CD4-positive, alpha-beta memory T cell (primary cell): ENCODE measurements at regions not wholly inside any gene's neighbourhood (a gene's known extent, or its start where the extent isn't known, plus 50 kb on each side); places are given as distances from the start of the nearest gene placed in this dataset.

Experiments
- CTCF ChIA-PET: fragments of 350-600 bp; sonication (Branson Sonifier 250); formaldehyde crosslinking; loops from one replicate; lab custom pipeline; 2021; ENCODE audit warnings: inconsistent platforms; ENCODE audit not compliant: partially characterized antibody; lab: Charles Lee
- POLR2A ChIA-PET: fragments of 350-600 bp; sonication (Branson Sonifier 250); formaldehyde crosslinking; loops from one replicate; lab custom pipeline; 2021; ENCODE audit not compliant: partially characterized antibody; lab: Charles Lee
- DNase-seq, 5 donors: peaks; one replicate each; pipeline versions ENCODE4 v3.0.0 to v3.0.0-alpha.2; 2020 to 2022; ENCODE audit warnings: mixed read lengths in 1 of 5
- H3K27ac ChIP-seq: one replicate; pipeline ENCODE4 v1.7.0; 2013; ENCODE audit warnings: low read depth, low read length
- H3K27me3 ChIP-seq: 2 replicates; pipeline ENCODE4 v1.7.0; 2013; ENCODE audit warnings: mild to moderate bottlenecking, low read length, moderate library complexity; ENCODE audit not compliant: insufficient read depth
- H3K36me3 ChIP-seq: 2 replicates; pipeline ENCODE4 v1.7.0; 2013; ENCODE audit warnings: mild to moderate bottlenecking, low read length, moderate library complexity; ENCODE audit not compliant: insufficient read depth
- H3K4me1 ChIP-seq: 2 replicates; pipeline ENCODE4 v1.7.0; 2013; ENCODE audit warnings: mild to moderate bottlenecking, low read length, moderate library complexity; ENCODE audit not compliant: insufficient read depth
- H3K4me3 ChIP-seq, 2 donors: one replicate each; pipeline ENCODE4 v1.7.0; 2013; ENCODE audit warnings: low read length in 2 of 2, mild to moderate bottlenecking in 1 of 2
- H3K9me3 ChIP-seq, 2 donors: one replicate each; pipeline ENCODE4 v1.7.0; 2013; ENCODE audit warnings: low read length in 2 of 2, control low read depth in 1 of 2; ENCODE audit not compliant: control insufficient read depth in 1 of 2
- H3K27ac Mint-ChIP-seq, 7 donors: one replicate each; pipeline ENCODE4 v1.8.0; 2020 to 2021; ENCODE audit warnings: mixed read lengths in 7 of 7, mild to moderate bottlenecking in 6 of 7, inconsistent platforms in 3 of 7, moderate library complexity in 3 of 7
- H3K27me3 Mint-ChIP-seq, 2 donors: one replicate each; pipeline ENCODE4 v1.8.0; 2020 to 2021; ENCODE audit warnings: mixed read lengths in 2 of 2
- H3K36me3 Mint-ChIP-seq, 2 donors: one replicate each; pipeline ENCODE4 v1.8.0; 2020 to 2021; ENCODE audit warnings: mixed read lengths in 2 of 2, inconsistent platforms in 1 of 2, mild to moderate bottlenecking in 1 of 2
- H3K4me1 Mint-ChIP-seq, 4 donors: one replicate each; pipeline ENCODE4 v1.8.0; 2020 to 2021; ENCODE audit warnings: mixed read lengths in 4 of 4, mild to moderate bottlenecking in 1 of 4
- H3K4me3 Mint-ChIP-seq, 8 donors: one replicate each; pipeline ENCODE4 v1.8.0; 2020 to 2021; ENCODE audit warnings: mixed read lengths in 8 of 8, mild to moderate bottlenecking in 7 of 8, moderate library complexity in 6 of 8, inconsistent platforms in 3 of 8
- H3K9me3 Mint-ChIP-seq, 8 donors: one replicate each; pipeline ENCODE4 v1.8.0; 2020 to 2021; ENCODE audit warnings: mixed read lengths in 8 of 8, mild to moderate bottlenecking in 5 of 8, inconsistent platforms in 3 of 8, moderate library complexity in 1 of 8
- intact Hi-C: fragments of 100-400 bp; cut with micrococcal nuclease; formaldehyde crosslinking; loops from one replicate; pipeline ENCODE4 v1.15.1; 2023

DNA sequence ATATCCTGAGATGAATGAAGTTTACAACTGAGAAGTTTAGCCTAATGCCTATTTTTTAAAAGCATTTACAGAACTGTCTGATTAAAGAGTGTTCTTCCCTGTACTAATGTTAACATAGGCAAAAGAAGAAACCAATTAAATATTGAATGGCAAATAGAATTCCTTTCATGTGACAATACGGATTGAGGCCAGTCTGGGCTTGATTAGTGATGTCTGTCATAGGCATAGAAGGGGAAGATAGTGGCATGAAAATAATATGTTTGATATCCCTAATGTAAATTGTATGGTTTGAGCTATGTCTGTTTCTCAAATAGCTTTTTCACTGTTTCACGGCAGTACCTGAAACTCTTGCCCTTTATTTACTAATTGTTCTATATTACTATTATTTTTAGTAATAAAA is 443.1 kb upstream of the CLINT1 start:
- no peaks in the 10 kb centered on the region for H3K4me1 ChIP-seq
- no peaks in the 10 kb centered on the region for H3K27me3 ChIP-seq
- H3K9me3 Mint-ChIP-seq, result peaks cover 0 to 5% (median 0%) of the 10 kb centered on the region in 8 donors
- intact Hi-C loops, result no loop called here
- ChIA-PET POLR2A (no interaction called here), CTCF (no interaction called here)
- no peak overlapping the region for H3K27ac ChIP-seq
- H3K4me1 Mint-ChIP-seq, result no peaks in the 10 kb centered on the region
- H3K36me3 Mint-ChIP-seq, result no peaks in the 10 kb centered on the region
- H3K36me3 ChIP-seq, result no peaks in the 10 kb centered on the region
- H3K4me3 Mint-ChIP-seq, result no peak overlapping the region
- H3K4me3 ChIP-seq, result no peak overlapping the region
- H3K27me3 Mint-ChIP-seq, result peaks cover 0 to 2% of the 10 kb centered on the region in 2 donors
- H3K9me3 ChIP-seq, result no peaks in the 10 kb centered on the region
- DNase-seq, result no peak
- H3K27ac Mint-ChIP-seq, result no peak overlapping the region

GRCh38 chr5:158301186-158301585 is 442.2 kb upstream of the CLINT1 start:
- Histone ChIP-seq H3K9me3 (no peaks in the 10 kb centered on the region), H3K4me1 (no peaks in the 10 kb centered on the region), H3K36me3 (no peaks in the 10 kb centered on the region), H3K27me3 (no peaks in the 10 kb centered on the region), H3K27ac (no peak overlapping the region), H3K4me3 (no peak overlapping the region)
- no peaks in the 10 kb centered on the region for H3K4me1 Mint-ChIP-seq
- no peaks in the 10 kb centered on the region for H3K36me3 Mint-ChIP-seq
- no peak overlapping the region for H3K4me3 Mint-ChIP-seq
- peaks cover 0 to 1% of the 10 kb centered on the region in 2 donors for H3K27me3 Mint-ChIP-seq
- H3K9me3 Mint-ChIP-seq, result peaks cover 0 to 14% (median 1%) of the 10 kb centered on the region in 8 donors
- ChIA-PET POLR2A (no interaction called here), CTCF (no interaction called here)
- no peak overlapping the region for H3K27ac Mint-ChIP-seq
- intact Hi-C loops, result no loop called here
- no peak for DNase-seq

- ChIA-PET CTCF (no interaction called here), POLR2A (no interaction called here)
- no peaks in the 10 kb centered on the region for H3K4me1 Mint-ChIP-seq
- Histone ChIP-seq H3K9me3 (no peaks in the 10 kb centered on the region), H3K27ac (no peak overlapping the region), H3K27me3 (no peaks in the 10 kb centered on the region), H3K36me3 (no peaks in the 10 kb centered on the region), H3K4me1 (no peaks in the 10 kb centered on the region), H3K4me3 (no peak overlapping the region)
- no peak for DNase-seq
- H3K9me3 Mint-ChIP-seq, result peaks cover 0 to 16% (median 3%) of the 10 kb centered on the region in 8 donors
- intact Hi-C loops, result no loop called here
- H3K27ac Mint-ChIP-seq, result no peak overlapping the region
- H3K27me3 Mint-ChIP-seq, result peaks cover 0 to 1% of the 10 kb centered on the region in 2 donors
- no peak overlapping the region for H3K4me3 Mint-ChIP-seq
- H3K36me3 Mint-ChIP-seq, result no peaks in the 10 kb centered on the region
These were observed 441.3 kb upstream of the CLINT1 start for GRCh38 chr5:158300256-158300655.

- no peaks in the 10 kb centered on the region for H3K36me3 Mint-ChIP-seq
- CTCF ChIA-PET, result no interaction called here
- intact Hi-C loops, result no loop called here
These were observed 438.1 kb upstream of the CLINT1 start for GRCh38 chr5:158297002-158297527.

GRCh38 chr5:158294701-158295100 is 435.8 kb upstream of the CLINT1 start:
- no peak for DNase-seq
- Histone ChIP-seq H3K27ac (no peak overlapping the region), H3K27me3 (no peaks in the 10 kb centered on the region), H3K4me1 (no peaks in the 10 kb centered on the region), H3K36me3 (no peaks in the 10 kb centered on the region), H3K4me3 (no peak overlapping the region), H3K9me3 (no peaks in the 10 kb centered on the region)
- Mint-ChIP-seq H3K27ac (no peak overlapping the region), H3K36me3 (no peaks in the 10 kb centered on the region), H3K9me3 (peaks cover 0 to 20% (median 5%) of the 10 kb centered on the region in 8 donors), H3K4me1 (no peaks in the 10 kb centered on the region), H3K4me3 (no peak overlapping the region), H3K27me3 (peaks cover 0 to 1% of the 10 kb centered on the region in 2 donors)
- CTCF ChIA-PET, result no interaction called here
- intact Hi-C loops, result no loop called here
- POLR2A ChIA-PET, result no interaction called here

More at GRCh38 chr5:158297002-158297527, 438.1 kb upstream of the CLINT1 start:
- no peak overlapping the region for H3K27ac Mint-ChIP-seq
- no peaks in the 10 kb centered on the region for H3K4me1 ChIP-seq
- H3K9me3 Mint-ChIP-seq, result peaks cover 0 to 20% (median 5%) of the 10 kb centered on the region in 8 donors
- no peak overlapping the region for H3K27ac ChIP-seq
- H3K9me3 ChIP-seq, result no peaks in the 10 kb centered on the region
- no peaks in the 10 kb centered on the region for H3K36me3 ChIP-seq
- peaks cover 1% of the 10 kb centered on the region in 2 donors for H3K27me3 Mint-ChIP-seq
- POLR2A ChIA-PET, result no interaction called here
- no peak overlapping the region for H3K4me3 ChIP-seq
- H3K4me3 Mint-ChIP-seq, result peak overlapping the region in 1 of 8 donors; percentile 10
- DNase-seq, result no peak
- no peaks in the 10 kb centered on the region for H3K27me3 ChIP-seq
- no peaks in the 10 kb centered on the region for H3K4me1 Mint-ChIP-seq

DNA sequence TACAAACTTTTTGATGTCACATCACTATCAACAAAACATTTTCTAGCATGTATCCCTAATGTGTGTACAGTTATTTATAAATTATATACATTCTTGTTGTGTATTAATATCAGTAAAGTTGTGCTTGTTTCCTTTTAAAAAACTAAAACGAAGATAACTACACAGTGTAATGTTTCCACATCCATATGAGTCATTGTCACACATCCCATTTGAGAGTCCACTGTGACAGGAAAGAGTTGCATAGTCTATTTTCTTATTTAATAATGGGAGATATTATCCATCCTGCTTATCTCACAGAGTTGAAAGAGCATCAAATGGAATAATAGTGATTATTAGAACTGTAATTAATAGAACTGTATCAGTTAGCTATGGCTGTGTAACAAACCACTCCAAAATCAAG is 434.0 kb upstream of the CLINT1 start:
- Mint-ChIP-seq H3K4me1 (no peaks in the 10 kb centered on the region), H3K4me3 (no peak overlapping the region), H3K36me3 (no peaks in the 10 kb centered on the region), H3K9me3 (peaks cover 0 to 20% (median 5%) of the 10 kb centered on the region in 8 donors), H3K27me3 (peaks cover 0 to 1% of the 10 kb centered on the region in 2 donors), H3K27ac (no peak overlapping the region)
- H3K27ac ChIP-seq, result no peak overlapping the region
- no peaks in the 10 kb centered on the region for H3K4me1 ChIP-seq
- H3K36me3 ChIP-seq, result no peaks in the 10 kb centered on the region
- no peaks in the 10 kb centered on the region for H3K27me3 ChIP-seq
- intact Hi-C loops, result no loop called here
- no peaks in the 10 kb centered on the region for H3K9me3 ChIP-seq
- no peak for DNase-seq
- POLR2A ChIA-PET, result no interaction called here
- CTCF ChIA-PET, result no interaction called here
- no peak overlapping the region for H3K4me3 ChIP-seq

DNA sequence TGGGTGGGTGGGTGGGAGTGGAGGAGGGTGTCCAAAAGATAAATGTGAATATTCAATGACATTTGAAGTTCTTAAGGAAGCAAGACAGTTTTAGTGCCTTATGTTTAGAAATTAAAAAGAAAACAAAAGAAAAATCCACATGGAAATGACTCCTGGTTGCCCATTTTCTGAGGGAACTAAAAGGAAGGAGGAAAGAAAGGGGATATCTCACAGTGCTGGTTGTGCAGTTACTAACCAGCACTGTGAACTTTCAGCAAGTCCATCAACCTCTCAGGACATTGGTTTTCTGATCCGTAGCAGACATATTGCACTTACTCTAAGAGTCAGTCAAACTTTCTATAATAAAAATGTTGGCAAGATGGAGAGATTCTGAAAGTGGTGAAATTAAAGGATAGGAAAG is 431.0 kb upstream of the CLINT1 start:
- Histone ChIP-seq H3K9me3 (no peaks in the 10 kb centered on the region), H3K27me3 (no peaks in the 10 kb centered on the region), H3K4me1 (no peaks in the 10 kb centered on the region), H3K27ac (no peak overlapping the region), H3K4me3 (no peak overlapping the region), H3K36me3 (no peaks in the 10 kb centered on the region)
- Mint-ChIP-seq H3K27ac (no peak overlapping the region), H3K9me3 (peaks cover 0 to 5% (median 2%) of the 10 kb centered on the region in 8 donors), H3K4me1 (no peaks in the 10 kb centered on the region), H3K36me3 (no peaks in the 10 kb centered on the region), H3K4me3 (no peak overlapping the region), H3K27me3 (no peaks in the 10 kb centered on the region)
- no peak for DNase-seq
- ChIA-PET POLR2A (no interaction called here), CTCF (no interaction called here)
- intact Hi-C loops, result no loop called here

- ChIA-PET CTCF (no interaction called here), POLR2A (no interaction called here)
- Mint-ChIP-seq H3K27ac (no peak overlapping the region), H3K4me3 (no peak overlapping the region), H3K9me3 (peaks cover 0 to 1% (median 0%) of the 10 kb centered on the region in 8 donors), H3K4me1 (no peaks in the 10 kb centered on the region), H3K36me3 (no peaks in the 10 kb centered on the region), H3K27me3 (no peaks in the 10 kb centered on the region)
- Histone ChIP-seq H3K36me3 (no peaks in the 10 kb centered on the region), H3K4me3 (no peak overlapping the region), H3K27ac (no peak overlapping the region), H3K4me1 (no peaks in the 10 kb centered on the region), H3K27me3 (no peaks in the 10 kb centered on the region), H3K9me3 (no peaks in the 10 kb centered on the region)
- intact Hi-C loops, result no loop called here
- DNase-seq, result no peak
These were observed 429.3 kb upstream of the CLINT1 start for GRCh38 chr5:158288272-158288657.
